Hepatocyte (in vitro differentiated cells): ENCODE measurements at regions not wholly inside any gene's neighbourhood (a gene's known extent, or its start where the extent isn't known, plus 50 kb on each side); places are given as distances from the start of the nearest gene placed in this dataset.

Experiments
- EZH2 ChIP-seq: fragments of 200-600 bp; sonication (generic); IDR thresholded peaks from 2 replicates; pipeline ENCODE4 v1.6.1; 2016; ENCODE audit warnings: antibody characterized with exemption, mild to moderate bottlenecking, borderline replicate concordance
- TF ChIP-seq, protein P1 (sequence below): fragments of 200-600 bp; sonication (generic); IDR thresholded peaks from 2 replicates; pipeline ENCODE4 v1.5.1; 2016; ENCODE audit warnings: antibody characterized with exemption, mild to moderate bottlenecking; ENCODE audit not compliant: poor library complexity

DNA sequence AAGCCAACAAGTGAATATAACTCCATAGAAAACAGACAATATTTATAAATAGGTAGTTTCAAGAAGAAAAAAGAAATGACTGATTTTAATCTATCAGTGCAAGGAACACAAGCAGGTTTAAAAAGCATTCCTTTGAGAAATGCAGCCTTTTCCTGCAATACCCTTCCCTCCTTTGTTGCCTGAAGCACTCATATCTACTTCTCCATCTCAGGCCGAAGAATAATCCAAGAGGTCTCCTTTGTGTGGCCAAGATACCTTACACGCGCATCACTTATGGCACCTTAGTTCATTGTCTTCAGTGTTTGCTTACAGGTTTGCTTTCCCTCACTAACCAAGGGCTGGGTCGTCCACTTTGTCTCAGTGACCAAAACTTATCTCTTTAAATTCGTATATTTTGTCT is 93.0 kb downstream of the MAIP1 start:
- TF ChIP-seq, protein P1, sequence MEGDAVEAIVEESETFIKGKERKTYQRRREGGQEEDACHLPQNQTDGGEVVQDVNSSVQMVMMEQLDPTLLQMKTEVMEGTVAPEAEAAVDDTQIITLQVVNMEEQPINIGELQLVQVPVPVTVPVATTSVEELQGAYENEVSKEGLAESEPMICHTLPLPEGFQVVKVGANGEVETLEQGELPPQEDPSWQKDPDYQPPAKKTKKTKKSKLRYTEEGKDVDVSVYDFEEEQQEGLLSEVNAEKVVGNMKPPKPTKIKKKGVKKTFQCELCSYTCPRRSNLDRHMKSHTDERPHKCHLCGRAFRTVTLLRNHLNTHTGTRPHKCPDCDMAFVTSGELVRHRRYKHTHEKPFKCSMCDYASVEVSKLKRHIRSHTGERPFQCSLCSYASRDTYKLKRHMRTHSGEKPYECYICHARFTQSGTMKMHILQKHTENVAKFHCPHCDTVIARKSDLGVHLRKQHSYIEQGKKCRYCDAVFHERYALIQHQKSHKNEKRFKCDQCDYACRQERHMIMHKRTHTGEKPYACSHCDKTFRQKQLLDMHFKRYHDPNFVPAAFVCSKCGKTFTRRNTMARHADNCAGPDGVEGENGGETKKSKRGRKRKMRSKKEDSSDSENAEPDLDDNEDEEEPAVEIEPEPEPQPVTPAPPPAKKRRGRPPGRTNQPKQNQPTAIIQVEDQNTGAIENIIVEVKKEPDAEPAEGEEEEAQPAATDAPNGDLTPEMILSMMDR, result no peak
- TF ChIP-seq EZH2, result no peak
